ENCODE measurements at regions not wholly inside any gene's neighbourhood (a gene's known extent, or its start where the extent isn't known, plus 50 kb on each side); places are given as distances from the start of the nearest gene placed in this dataset.

DNA sequence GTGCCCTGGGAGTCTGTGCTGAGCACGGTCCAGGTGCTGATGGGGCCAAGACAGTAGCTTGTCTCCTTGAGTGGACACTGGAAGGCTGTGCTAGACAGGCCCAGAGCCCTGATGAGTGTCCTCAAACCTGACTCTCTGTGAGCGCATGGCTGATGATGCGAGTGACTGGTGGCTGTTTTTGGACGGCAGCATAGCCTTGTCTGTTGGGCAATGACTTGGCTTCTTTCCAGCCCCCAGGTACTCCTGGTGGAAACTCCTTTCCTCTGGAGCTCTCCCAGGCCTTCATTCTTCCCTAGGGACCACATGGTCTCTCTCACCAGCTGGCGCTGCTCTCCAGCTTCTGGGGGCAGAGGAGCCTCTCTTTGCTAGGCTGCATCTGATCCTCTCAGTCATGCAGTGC is 207.6 kb upstream of the SMIM21 start:
- DNase-seq (ENCODE audit: low spot score): no peak
- Histone ChIP-seq H3K4me1 (ENCODE audit: insufficient read depth) (peaks cover 7% of the 10 kb centered on the region; the same call in 1 of the 2 replicates), H3K27me3 (ENCODE audit: insufficient read depth) (no peaks in the 10 kb centered on the region), H3K9me2 (ENCODE audit: insufficient read depth) (0 out of 2 replicates have a peak, but pooled peaks cover 7% of the 10 kb centered on the region), H4K20me1 (replicated peaks; ENCODE audit: insufficient read depth) (no peaks in the 10 kb centered on the region), H2AFZ (no peak overlapping the region), H3K4me2 (no peak overlapping the region), H3K79me2 (replicated peaks; ENCODE audit: insufficient read depth) (no peaks in the 10 kb centered on the region), H3F3A (replicated peaks; ENCODE audit: low read depth) (no peaks in the 10 kb centered on the region), H3K4me3 (no peak overlapping the region), H3K36me3 (ENCODE audit: insufficient read depth) (no peaks in the 10 kb centered on the region), H3K27ac (ENCODE audit: low read depth) (no peak overlapping the region)
- peaks cover 8% of the 10 kb centered on the region; the same call in 2 of the 3 replicates for H3K9me3 Mint-ChIP-seq
- no peaks in the 10 kb centered on the region; the same call in 2 of the 3 replicates for H3K36me3 Mint-ChIP-seq (ENCODE audit: low read depth)
- TF ChIP-seq, protein P1, sequence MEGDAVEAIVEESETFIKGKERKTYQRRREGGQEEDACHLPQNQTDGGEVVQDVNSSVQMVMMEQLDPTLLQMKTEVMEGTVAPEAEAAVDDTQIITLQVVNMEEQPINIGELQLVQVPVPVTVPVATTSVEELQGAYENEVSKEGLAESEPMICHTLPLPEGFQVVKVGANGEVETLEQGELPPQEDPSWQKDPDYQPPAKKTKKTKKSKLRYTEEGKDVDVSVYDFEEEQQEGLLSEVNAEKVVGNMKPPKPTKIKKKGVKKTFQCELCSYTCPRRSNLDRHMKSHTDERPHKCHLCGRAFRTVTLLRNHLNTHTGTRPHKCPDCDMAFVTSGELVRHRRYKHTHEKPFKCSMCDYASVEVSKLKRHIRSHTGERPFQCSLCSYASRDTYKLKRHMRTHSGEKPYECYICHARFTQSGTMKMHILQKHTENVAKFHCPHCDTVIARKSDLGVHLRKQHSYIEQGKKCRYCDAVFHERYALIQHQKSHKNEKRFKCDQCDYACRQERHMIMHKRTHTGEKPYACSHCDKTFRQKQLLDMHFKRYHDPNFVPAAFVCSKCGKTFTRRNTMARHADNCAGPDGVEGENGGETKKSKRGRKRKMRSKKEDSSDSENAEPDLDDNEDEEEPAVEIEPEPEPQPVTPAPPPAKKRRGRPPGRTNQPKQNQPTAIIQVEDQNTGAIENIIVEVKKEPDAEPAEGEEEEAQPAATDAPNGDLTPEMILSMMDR (conservative IDR thresholded peaks at IDR 0.05; ENCODE audit: low read depth in 2 of 2): no peak
- TF ChIP-seq, protein P2, sequence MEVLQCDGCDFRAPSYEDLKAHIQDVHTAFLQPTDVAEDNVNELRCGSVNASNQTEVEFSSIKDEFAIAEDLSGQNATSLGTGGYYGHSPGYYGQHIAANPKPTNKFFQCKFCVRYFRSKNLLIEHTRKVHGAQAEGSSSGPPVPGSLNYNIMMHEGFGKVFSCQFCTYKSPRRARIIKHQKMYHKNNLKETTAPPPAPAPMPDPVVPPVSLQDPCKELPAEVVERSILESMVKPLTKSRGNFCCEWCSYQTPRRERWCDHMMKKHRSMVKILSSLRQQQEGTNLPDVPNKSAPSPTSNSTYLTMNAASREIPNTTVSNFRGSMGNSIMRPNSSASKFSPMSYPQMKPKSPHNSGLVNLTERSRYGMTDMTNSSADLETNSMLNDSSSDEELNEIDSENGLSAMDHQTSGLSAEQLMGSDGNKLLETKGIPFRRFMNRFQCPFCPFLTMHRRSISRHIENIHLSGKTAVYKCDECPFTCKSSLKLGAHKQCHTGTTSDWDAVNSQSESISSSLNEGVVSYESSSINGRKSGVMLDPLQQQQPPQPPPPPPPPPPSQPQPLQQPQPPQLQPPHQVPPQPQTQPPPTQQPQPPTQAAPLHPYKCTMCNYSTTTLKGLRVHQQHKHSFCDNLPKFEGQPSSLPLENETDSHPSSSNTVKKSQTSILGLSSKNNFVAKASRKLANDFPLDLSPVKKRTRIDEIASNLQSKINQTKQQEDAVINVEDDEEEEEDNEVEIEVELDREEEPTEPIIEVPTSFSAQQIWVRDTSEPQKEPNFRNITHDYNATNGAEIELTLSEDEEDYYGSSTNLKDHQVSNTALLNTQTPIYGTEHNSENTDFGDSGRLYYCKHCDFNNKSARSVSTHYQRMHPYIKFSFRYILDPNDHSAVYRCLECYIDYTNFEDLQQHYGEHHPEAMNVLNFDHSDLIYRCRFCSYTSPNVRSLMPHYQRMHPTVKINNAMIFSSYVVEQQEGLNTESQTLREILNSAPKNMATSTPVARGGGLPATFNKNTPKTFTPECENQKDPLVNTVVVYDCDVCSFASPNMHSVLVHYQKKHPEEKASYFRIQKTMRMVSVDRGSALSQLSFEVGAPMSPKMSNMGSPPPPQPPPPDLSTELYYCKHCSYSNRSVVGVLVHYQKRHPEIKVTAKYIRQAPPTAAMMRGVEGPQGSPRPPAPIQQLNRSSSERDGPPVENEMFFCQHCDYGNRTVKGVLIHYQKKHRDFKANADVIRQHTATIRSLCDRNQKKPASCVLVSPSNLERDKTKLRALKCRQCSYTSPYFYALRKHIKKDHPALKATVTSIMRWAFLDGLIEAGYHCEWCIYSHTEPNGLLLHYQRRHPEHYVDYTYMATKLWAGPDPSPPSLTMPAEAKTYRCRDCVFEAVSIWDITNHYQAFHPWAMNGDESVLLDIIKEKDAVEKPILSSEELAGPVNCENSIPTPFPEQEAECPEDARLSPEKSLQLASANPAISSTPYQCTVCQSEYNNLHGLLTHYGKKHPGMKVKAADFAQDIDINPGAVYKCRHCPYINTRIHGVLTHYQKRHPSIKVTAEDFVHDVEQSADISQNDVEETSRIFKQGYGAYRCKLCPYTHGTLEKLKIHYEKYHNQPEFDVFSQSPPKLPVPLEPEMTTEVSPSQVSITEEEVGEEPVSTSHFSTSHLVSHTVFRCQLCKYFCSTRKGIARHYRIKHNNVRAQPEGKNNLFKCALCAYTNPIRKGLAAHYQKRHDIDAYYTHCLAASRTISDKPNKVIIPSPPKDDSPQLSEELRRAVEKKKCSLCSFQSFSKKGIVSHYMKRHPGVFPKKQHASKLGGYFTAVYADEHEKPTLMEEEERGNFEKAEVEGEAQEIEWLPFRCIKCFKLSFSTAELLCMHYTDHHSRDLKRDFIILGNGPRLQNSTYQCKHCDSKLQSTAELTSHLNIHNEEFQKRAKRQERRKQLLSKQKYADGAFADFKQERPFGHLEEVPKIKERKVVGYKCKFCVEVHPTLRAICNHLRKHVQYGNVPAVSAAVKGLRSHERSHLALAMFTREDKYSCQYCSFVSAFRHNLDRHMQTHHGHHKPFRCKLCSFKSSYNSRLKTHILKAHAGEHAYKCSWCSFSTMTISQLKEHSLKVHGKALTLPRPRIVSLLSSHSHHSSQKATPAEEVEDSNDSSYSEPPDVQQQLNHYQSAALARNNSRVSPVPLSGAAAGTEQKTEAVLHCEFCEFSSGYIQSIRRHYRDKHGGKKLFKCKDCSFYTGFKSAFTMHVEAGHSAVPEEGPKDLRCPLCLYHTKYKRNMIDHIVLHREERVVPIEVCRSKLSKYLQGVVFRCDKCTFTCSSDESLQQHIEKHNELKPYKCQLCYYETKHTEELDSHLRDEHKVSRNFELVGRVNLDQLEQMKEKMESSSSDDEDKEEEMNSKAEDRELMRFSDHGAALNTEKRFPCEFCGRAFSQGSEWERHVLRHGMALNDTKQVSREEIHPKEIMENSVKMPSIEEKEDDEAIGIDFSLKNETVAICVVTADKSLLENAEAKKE (CRISPR knock-in tag; IDR thresholded peaks at IDR 0.05): no peak
- H3K4me1 Mint-ChIP-seq: peaks cover 17% of the 10 kb centered on the region
- no peak overlapping the region for H3K27ac Mint-ChIP-seq
- H3K27me3 Mint-ChIP-seq (ENCODE audit: insufficient read depth, low read depth, poor library complexity): peaks cover 2% of the 10 kb centered on the region
- no peak overlapping the region for H3K4me3 Mint-ChIP-seq
- ATAC-seq: no peak

DNA sequence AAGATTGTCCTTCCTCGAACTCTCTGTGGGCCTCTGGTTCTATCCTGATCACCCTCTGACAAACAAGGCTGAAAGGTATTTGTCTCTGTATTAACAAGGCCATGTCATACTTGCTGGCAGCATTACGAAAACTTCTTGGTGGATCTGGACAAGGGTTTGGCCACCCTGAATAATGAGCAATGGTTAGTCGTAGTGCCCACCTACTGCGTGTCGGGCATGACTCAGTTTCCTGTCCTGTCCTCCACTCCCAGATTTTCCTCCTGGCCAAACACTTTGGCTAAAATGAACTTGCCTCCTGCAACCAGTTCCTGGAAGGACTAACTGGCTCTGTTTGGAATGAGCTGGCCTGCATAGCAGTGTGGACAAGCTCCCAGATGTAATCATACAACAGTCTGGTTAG is 198.5 kb upstream of the SMIM21 start:
- Histone ChIP-seq H3K36me3 (ENCODE audit: insufficient read depth) (no peaks in the 10 kb centered on the region), H4K20me1 (replicated peaks; ENCODE audit: insufficient read depth) (no peaks in the 10 kb centered on the region), H3K4me2 (no peak overlapping the region), H3K27ac (ENCODE audit: low read depth) (no peak overlapping the region), H3K9me2 (ENCODE audit: insufficient read depth) (no peaks in the 10 kb centered on the region; the same call in 1 of the 2 replicates), H3K4me1 (ENCODE audit: insufficient read depth) (no peaks in the 10 kb centered on the region), H3K79me2 (replicated peaks; ENCODE audit: insufficient read depth) (no peaks in the 10 kb centered on the region), H3K4me3 (no peak overlapping the region), H3K27me3 (ENCODE audit: insufficient read depth) (no peaks in the 10 kb centered on the region), H2AFZ (no peak overlapping the region), H3F3A (replicated peaks; ENCODE audit: low read depth) (no peaks in the 10 kb centered on the region)
- H3K4me1 Mint-ChIP-seq: no peaks in the 10 kb centered on the region
- DNase-seq (ENCODE audit: low spot score) (no peak), ATAC-seq (no peak)
- no peaks in the 10 kb centered on the region; the same call in 2 of the 3 replicates for H3K36me3 Mint-ChIP-seq (ENCODE audit: low read depth)
- H3K4me3 Mint-ChIP-seq: no peak overlapping the region
- no peak overlapping the region for H3K27ac Mint-ChIP-seq
- no peaks in the 10 kb centered on the region for H3K27me3 Mint-ChIP-seq (ENCODE audit: insufficient read depth, low read depth, poor library complexity)
- TF ChIP-seq ZNF114 (CRISPR knock-in tag; IDR thresholded peaks at IDR 0.05) (no peak), JUNB (IDR thresholded peaks at IDR 0.05; ENCODE audit: unreplicated experiment) (no peak), POLR2AphosphoS5 (IDR thresholded peaks at IDR 0.05; ENCODE audit: low read depth) (no peak), ZNF331 (CRISPR knock-in tag; IDR thresholded peaks at IDR 0.05; ENCODE audit: low read depth) (no peak)
- TF ChIP-seq, protein P3, sequence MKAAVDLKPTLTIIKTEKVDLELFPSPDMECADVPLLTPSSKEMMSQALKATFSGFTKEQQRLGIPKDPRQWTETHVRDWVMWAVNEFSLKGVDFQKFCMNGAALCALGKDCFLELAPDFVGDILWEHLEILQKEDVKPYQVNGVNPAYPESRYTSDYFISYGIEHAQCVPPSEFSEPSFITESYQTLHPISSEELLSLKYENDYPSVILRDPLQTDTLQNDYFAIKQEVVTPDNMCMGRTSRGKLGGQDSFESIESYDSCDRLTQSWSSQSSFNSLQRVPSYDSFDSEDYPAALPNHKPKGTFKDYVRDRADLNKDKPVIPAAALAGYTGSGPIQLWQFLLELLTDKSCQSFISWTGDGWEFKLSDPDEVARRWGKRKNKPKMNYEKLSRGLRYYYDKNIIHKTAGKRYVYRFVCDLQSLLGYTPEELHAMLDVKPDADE (IDR thresholded peaks at IDR 0.05): no peak
- peaks cover 12% of the 10 kb centered on the region for H3K9me3 Mint-ChIP-seq

Data from GM23338 (cell line).